HG03460 (cell line): ENCODE measurements at regions not wholly inside any gene's neighbourhood (a gene's known extent, or its start where the extent isn't known, plus 50 kb on each side); places are given as distances from the start of the nearest gene placed in this dataset.

Experiments used
- ATAC-seq: cut with Tn5 transposase; IDR thresholded peaks from one replicate; pipeline ENCODE4 v1.9.1; 2021; ENCODE audit not compliant: unreplicated experiment

DNA sequence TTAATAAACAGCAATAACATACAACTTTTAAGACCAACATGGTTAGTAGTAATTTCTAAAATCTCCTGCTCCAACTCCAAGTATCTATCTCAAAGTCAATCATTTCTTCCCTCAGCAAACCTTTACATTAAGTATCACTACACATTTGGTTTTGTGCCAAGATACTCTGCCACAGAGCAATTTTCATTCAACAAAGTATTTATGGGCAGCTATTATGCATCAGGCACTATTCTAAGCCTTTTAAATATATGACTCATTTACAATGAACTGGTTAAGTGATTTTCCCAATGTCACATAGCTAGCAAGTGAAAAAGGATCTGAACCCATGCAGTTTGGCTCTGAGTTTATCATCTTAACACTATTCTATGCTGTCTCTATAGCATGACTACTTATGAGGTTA is 264.3 kb downstream of the NOL4 start:
- ATAC-seq = no peak

DNA sequence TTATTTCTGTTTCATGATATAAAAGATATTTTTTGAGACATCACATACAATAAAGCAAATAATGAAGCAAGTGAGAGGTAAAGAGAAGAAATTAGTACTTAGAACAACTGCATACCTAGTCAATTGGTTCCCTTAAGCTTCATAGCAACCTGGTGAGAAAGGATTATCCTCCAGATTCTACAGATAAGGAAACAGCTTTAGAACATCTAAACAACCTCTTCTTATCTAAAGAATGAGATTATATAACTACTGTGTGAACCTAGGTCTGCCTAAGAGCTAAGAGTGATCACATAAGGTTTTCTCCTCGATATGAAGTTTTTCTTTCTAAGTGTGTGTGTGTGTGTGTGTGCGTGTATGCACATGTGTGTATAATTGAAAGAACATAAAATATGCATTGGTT is 265.1 kb downstream of the NOL4 start:
- ATAC-seq = no peak

DNA sequence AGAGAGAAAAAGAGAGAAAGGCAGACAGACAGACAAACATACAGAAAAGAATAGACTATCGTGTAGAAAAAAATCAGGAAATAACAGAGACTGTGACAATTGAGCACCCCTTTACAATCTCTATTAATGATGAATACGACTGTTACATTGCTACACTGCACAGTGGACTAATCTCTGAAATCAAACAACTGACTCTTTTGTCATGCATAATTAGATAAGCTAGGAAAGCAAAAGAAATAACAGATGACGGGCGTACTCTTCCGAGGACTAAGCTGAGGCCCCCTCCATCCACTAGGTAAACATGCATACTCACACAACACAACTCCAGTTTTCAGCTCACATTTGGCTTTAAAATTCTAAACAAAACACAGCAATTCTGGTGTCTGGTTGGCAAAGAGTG is 267.0 kb downstream of the NOL4 start:
- no peak for ATAC-seq

DNA sequence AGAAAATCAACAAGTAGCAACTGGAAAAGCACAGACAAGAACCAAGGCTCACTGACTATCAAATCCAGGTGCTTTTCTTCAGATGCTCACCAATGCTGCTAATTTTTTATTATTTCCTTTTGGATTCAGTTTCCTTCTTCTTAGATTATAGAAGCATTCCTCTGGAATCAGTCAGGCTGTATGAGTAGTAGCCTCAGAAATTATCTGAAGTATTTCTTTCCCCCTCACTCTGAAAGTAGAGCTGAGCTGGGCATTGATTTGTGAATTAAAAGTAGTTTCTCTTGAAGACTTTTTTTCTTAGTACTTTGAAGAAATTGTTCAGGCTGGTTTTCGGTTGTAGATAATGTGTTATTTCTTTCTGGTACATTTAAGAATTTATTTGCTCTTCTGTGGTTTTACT is 273.7 kb downstream of the NOL4 start:
- ATAC-seq = no peak

DNA sequence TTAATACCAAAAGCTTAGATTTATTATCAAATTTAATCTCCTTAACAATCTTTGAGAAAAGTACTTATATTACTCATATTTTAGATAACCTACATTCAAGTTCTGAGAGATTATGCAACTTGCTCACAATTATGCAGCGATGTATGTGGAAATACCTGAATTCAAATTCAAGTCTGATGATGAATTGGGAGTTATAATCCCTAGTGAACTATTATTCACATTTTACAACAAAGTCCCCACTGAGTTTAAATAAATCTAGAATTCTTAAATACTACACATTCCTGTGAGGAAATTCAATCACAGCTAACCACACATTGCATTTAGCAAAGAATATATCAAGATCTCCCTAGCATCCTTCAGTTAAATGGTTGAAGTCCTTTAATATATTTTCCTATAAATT is 278.4 kb downstream of the NOL4 start:
- no peak for ATAC-seq

DNA sequence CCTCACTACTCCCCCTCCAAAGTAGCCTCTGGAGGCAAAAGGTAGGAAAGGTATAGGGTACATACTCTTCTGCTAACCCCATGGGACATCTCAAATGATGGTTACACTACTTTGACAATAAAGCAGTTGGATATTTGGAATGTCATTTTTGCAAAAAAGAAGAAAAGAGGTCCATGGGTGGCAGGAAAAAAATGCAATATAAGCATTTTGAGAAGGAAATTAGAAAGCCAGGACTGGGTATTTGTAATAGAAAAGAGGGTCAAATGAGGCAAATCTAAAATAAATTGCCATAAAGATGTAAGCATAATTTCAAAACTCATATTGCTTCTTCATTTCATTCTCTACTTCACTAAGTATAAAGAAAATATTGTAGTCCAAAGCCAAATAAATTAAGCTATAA is 280.2 kb downstream of the NOL4 start:
- no peak for ATAC-seq

DNA sequence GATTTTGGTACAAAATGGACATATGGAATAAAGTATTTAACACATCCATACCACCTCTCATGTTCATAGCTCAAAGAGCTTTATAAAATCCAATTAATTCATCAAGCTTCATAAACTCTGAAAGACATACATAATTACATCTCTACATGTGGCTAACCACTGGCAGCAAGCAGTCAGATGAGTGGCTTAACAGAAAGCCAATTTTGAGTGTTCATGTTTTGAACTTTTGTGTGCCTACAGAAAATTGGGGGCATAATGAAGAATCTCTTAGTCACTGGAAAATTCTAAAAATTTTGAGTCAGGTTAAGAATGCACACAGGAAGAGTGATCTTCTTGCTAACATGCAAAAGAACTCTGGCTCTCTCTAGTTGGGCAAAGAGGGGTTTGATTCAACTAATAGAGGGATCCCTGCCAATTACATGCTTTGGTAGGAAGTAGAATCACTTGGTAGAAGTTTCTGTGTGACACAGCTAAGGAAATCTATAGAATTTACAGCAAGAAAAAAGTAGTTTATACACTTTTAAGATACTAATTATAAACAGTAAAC is 287.4 kb downstream of the NOL4 start:
- ATAC-seq = no peak

DNA sequence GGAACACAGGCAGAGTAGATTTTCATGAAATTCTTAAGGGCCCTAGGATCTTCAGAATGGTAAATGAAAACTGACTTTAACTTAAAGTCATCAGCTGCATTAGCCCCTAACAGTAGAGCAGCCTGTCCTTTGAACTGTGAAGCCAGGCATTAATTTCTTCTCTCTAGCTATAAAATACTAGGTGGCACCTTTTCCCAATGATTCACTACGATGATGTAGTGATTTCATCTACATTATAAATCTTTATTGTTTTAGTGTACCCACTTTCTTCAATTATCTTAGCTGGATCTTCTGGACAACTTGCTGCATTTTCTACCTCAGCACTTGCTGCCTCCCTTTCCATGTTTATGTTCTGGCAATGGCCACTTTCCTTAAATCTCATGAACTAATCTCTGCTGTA is 290.5 kb downstream of the NOL4 start:
- ATAC-seq = no peak

DNA sequence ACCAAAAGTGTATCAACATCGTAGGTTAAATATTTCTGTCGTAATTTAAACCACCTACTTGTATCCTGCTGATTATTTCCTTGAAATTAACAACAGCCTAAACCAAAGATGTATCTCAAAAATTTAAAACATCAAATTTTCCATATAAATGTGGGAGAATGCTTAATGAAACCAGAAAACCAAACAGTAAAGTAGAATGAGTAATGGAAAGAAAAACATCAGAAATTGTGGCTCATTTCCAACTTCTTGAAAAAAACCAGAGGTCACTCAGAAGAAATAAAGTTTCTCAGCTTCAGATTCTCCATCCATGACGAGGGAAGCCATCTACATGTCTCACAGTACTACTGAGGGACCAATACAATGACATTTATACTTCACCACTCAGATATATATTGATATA is 296.5 kb downstream of the NOL4 start:
- ATAC-seq = no peak

DNA sequence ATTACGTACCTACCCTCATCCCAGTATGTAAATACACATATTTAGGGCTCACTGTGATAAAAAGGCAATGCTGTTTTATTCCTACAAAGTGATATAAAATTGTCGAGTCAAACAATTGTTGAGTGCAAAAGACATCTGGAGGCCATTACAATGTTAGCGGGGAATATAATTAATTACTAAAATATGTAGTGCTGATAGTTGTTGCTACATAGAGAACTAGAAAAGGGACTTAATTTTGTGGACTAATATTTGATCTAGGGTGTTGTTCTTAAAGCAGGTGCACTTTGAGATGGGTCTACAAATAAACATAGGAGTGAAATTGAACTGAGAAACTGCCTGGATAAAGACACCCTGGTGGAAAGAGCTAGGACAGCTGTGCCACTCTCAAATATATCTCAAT is 300.1 kb downstream of the NOL4 start:
- no peak for ATAC-seq

DNA sequence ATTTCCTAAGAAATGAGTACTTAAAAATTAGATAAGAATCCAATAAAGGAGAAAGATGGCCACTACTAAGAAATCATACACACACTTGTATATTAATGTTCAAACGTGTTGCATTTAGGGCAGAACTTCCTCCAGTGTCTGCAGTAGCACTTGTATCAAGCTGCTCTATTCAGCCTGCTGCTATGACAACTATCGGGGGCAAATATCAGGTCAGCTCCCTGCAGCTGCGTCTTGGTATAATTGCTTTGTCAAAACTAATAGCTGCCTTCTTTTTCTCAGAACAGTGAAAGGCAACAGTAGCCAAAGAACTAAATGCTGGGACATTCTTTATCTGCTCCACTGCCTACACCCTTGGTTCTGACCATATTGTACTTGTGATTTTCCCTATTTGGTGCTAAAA is 300.7 kb downstream of the NOL4 start:
- ATAC-seq = no peak

DNA sequence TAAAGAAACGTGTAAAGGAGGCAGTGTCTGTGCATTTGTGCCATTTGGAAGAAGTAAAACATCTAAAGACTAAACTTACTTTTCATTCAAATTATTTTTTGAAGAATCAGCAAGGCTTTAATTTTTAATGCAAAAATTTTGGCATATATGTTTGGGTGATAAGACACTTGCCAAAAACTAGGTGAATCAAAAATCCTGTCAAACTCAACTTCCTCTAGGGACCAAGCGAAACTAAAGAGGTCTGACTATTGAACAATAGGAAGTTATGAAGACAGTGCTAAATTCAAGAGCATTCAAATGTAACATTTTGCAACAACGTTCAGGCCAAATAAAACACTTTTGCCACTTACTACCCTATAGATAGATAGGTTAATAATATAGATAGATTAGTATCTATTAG is 306.1 kb downstream of the NOL4 start:
- no peak for ATAC-seq

DNA sequence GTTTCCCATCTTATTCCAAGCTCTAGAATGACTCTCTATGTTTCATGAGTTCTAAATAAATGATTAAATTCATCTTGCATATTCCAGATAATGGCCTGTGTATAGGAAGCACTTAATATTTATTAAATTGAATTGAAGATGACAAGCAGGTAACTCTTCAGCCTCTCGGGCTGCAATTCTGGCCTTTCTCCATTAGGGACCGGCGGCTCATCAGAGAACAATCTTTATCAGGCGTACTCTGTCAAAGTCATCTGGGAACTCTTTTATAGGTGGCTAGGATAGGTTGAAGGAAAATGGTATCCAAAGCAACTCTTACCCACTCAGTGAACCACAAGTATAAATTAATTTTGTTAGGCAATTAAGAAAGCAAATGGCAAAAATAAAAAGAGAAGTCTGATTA is 308.5 kb downstream of the NOL4 start:
- ATAC-seq = no peak

DNA sequence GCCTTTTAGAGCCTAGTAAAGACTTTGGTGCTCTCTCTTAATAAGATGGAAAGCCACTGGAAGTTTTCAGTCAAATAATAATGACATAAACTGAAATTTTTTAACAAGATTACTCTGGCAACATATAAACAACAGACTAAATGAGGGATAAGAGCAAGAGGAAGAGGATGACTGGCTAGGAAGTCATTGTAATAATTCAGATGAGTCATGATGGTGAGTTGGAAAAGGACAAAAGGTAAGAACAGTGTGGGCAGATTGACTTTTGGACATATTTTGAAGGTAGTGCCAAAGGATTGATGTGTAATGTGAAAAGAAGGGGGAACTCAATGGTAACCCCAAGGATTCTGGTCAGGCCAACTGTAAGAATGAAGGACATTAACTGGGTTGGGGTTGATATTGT is 310.3 kb downstream of the NOL4 start:
- ATAC-seq = no peak

DNA sequence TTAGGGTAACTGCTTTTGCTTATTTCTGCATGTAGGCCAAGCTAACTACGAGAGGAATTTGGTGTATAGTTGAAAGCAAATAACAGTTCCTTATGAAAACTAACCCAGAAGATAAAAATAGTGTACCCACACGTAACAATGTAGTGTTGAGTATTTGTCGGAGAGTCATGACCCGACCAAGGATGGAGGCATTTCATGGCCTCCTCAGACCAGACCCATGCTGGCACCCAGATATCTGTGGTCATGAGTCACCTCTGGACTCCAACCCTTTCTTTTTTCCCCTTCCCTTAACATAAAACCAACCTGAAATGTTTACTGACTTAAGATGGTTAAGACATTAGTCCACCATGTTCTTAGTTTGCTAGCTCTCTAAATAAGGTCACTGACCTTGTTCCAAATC is 318.7 kb downstream of the NOL4 start:
- no peak for ATAC-seq

DNA sequence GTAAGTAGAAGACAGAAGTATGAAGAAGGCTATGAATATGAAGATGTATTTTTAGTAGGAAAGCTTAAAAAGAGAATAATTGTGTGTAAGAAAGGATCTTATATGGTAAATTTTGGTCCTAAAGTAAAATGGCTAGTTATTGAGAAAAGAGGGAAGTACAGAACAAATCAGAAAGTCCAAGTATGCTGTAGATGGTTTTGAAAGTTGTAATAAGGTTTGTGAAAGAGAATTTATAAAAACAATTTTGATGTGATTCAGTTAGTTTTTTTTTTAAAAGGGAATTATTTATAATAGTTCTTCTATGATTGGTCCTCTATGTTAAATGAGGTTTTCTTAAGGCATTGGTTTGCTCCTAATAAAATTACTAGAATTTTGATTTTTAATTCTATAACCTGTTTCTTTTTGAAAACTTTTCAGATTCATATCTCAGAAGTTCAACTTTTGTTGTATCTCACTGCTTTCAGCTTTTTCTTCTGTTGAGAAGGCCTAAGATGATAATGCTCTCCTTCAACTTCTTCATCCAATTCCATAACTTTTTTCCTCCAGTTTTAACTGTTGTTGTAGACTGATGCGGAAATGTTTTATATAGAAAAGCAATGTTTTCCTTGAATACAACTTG is 322.7 kb downstream of the NOL4 start:
- no peak for ATAC-seq

DNA sequence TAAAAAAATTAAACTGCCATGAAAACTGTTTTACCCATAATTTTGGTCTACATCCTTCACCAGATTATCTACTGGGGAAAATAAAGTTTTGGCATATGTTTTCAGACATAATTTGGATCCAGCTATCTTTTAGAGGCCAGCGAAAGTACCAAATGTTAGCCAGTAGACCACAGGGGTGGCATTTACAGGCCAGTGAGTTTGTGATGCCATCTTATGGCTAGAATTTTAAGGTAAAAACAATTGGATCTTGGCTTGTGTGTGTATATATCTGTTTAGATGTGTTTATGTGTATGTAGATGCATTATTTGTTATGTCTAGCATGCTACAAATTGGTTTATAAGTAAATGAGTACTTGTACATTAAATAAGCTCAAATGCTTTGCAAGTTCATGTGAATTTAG is 322.6 kb downstream of the ASXL3 start:
- no peak for ATAC-seq

DNA sequence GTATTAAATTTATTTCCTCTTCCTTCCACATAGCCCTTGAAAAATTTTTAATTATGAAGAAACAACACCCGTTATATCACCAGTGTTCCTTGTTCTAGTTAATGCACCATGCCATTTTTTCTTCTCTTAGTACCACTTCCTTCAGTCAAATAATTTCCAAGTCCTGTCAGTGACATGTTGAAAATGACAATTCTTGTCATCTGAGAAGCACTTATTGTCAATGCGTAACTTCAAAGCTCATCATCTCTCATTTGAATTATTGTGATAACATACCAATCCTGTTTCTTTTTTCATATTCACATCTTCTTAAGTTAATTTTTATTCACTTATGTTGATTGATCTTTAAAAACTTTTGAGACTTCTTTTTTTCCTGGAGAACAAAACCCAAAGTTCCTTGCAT is 320.4 kb downstream of the ASXL3 start:
- ATAC-seq = no peak

DNA sequence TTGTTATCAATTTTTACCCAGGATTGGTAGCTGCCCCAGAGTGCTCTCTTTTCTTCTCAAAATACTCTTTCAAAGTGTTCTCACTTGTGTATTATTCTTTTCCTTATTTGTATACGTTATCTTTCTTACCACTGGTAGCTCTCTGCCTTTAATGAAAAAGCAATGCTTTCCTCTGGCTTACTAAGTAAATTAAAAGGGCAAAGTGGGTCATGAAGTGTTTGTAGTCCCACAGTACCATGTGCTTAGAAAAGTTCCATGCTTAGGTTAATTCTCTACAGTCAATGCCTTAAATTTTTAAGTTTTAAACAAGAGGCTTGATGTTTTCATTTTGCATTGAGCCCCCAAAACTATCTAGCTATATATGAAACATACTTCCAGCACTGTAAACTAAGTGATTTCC is 300.2 kb downstream of the ASXL3 start:
- ATAC-seq = no peak

DNA sequence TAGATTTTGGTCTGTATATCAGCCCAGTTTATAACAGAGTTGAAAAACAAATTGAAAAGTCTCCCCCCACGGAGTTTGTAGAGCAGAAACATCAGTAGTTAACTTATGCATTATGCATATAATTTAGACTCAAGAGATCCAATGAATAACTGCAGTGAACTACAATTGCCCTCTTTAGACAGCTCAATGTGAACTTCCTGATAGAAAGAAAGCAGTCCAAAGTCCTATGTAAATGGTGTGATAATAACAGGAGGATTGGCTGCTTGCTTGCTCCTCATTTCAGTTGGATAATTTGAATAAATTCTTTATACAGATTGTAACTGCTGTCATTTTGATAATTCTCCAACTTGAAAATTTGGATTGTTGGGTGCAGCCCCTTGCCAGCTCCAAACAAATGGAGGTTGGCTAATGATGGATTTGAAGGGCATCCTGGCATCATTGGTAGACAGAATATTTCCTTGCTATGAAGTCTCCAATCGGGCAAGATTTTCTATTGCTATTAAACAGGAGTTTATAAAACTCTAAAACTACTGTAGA is 297.1 kb downstream of the ASXL3 start:
- no peak for ATAC-seq

DNA sequence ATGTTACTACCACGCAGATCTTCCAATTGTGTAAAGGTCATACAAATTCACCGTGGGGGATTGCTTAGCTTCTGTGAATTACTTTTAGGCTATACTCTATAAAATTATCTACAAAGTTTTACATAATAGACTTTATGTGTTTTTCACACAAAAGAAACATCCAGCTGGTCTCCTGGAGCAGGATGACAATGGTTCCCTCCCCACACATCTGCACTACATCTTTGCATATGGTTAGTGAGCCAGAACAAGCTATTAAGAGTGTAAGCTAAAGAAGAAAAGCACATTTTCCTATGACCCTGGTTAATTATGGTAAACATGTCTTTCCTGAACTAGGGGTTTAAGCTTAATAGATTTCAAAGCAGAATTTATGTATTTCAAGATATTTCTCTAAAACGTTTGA is 295.1 kb downstream of the ASXL3 start:
- ATAC-seq = no peak

DNA sequence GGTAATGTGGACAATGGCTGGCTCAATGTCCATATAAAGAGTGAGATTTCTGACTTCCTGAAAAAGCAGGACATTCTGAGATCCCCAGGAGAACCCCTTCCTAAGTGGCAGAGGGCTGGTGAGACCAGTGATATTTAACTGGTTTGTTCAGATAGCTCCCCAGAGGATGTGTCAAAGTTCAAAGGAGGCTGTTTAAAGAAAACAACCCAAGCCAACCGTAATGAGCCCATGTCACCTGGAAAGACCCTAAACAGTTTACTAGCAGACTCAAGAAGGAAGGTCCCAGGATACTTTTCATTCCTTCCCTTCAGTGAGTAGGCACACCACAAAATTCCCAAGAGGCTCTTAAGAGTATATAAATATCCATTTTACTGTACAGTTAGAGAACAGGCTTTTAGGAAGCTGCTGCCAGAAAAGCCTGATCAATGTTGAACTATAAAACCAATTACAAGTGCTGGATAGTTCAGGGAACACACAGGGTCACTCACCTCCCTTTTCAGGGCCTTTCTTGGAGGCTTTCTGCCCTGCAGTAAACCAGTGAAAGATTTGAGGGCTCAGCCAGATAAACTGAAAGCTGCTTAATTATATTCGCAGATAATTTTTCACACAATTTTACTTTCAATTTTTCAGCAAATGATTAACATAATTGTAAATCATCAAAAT is 293.5 kb downstream of the ASXL3 start:
- no peak for ATAC-seq

DNA sequence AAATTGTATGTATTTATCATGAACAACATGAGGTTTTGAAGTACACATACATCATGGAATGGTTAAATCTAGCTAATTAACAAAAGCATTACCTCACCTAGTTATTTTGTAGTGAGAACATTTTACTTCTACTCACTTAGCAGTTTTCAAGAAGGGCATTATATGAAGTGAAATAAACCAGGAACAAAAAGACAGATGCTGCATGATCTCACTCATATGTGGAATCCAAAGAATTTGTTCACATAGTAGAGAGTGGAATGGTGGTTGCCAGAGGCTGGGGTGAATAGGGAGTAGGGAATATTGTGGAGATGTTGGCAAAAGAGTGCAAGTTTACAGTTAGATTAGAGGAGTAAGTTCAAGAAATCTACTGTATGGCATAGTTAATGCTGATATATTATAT is 292.0 kb downstream of the ASXL3 start:
- ATAC-seq = no peak
